Gastroesophageal sphincter (tissue), 4 donors: ENCODE measurements at regions not wholly inside any gene's neighbourhood (a gene's known extent, or its start where the extent isn't known, plus 50 kb on each side); places are given as distances from the start of the nearest gene placed in this dataset.

ENCODE experiments used
- ATAC-seq: fragments of 150-250 bp; one replicate; pipeline ENCODE4 v1.9.1; 2016; ENCODE audit warnings: mild to moderate bottlenecking, moderate library complexity
- H3K27ac ChIP-seq, 4 donors: fragments of 200-600 bp; sonication (generic) in 3 of 4; 1 replicate in 3 of 4; 2 replicates in 1 of 4; pipeline ENCODE4 v1.5.1; 2016 to 2019
- H3K27me3 ChIP-seq: fragments of 200-600 bp; sonication (generic); one replicate; pipeline ENCODE4 v1.5.1; 2019
- H3K36me3 ChIP-seq, 2 donors: fragments of 200-600 bp; sonication (generic); one replicate each; pipeline ENCODE4 v1.5.1; 2019; ENCODE audit warnings: control low read depth in 1 of 2
- H3K4me1 ChIP-seq, 3 donors: fragments of 200-600 bp; sonication (generic); 1 replicate in 2 of 3; 2 replicates in 1 of 3; pipeline ENCODE4 v1.5.1; 2016 to 2019; ENCODE audit warnings: control low read depth in 2 of 3
- H3K4me3 ChIP-seq, 2 donors: fragments of 200-600 bp; sonication (generic); one replicate each; pipeline ENCODE4 v1.5.1; 2019; ENCODE audit warnings: mild to moderate bottlenecking in 1 of 2, moderate library complexity in 1 of 2
- H3K9me3 ChIP-seq, 3 donors: fragments of 200-600 bp; sonication (generic); one replicate each; pipeline ENCODE4 v1.5.1; 2017 to 2019; ENCODE audit warnings: control low read depth in 2 of 3
- EP300 ChIP-seq: sonication (generic); formaldehyde crosslinking; IDR thresholded peaks from one replicate; pipeline ENCODE4 v1.6.1; 2017; ENCODE audit warnings: antibody characterized with exemption, mild to moderate bottlenecking
- POLR2A ChIP-seq, 2 donors: fragments of 450-650 bp; IDR thresholded peaks; one replicate each; pipeline ENCODE4 v1.6.1; 2017; ENCODE audit warnings: antibody characterized with exemption in 2 of 2, mild to moderate bottlenecking in 2 of 2, moderate library complexity in 1 of 2
- POLR2AphosphoS5 ChIP-seq: sonication (generic); formaldehyde crosslinking; IDR thresholded peaks from one replicate; pipeline ENCODE4 v1.6.1; 2017; ENCODE audit warnings: antibody characterized with exemption
- WGBS, 2 donors: methylation state at CpG; one replicate each; pipeline ENCODE4 v1.1.5; 2018; ENCODE audit warnings: low coverage in 1 of 2; 5-methylcytosine and 5-hydroxymethylcytosine counted together
- TF ChIP-seq, protein P1 (sequence below), 4 experiments: fragments of 200-600 bp in 2 of 4; fragments of 450-650 bp in 2 of 4; sonication (generic) in 1 of 4; IDR thresholded peaks; one replicate each; pipeline ENCODE4 v1.5.1; 2017 to 2019; ENCODE audit warnings: antibody characterized with exemption in 4 of 4, mild to moderate bottlenecking in 2 of 4, moderate library complexity in 2 of 4

DNA sequence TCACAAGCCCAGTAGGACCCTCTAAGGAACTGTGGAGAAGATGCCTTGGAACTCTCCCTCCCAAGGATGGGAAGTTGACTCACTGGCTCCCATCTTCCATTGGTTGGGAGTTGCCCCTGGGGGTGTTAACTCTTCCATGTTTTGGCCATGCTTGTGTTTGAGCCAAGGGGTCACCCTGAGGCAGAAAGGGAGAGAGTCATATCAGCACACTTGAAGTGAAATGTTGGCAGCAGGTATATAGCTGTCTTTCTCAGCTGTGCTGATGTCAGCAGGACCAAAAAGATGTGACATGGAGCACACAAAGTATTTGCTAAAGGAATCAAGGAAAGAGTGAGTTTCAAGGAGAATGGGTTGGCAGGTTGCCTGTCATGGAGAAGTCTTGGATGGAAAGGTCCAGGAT lies 359.4 kb downstream of the RPS24 start:
- Histone ChIP-seq H3K27ac (no peak overlapping the region), H3K36me3 (no peaks in the 10 kb centered on the region), H3K27me3 (no peaks in the 10 kb centered on the region), H3K4me1 (peaks cover 0 to 16% (median 0%) of the 10 kb centered on the region in 3 donors), H3K4me3 (no peak overlapping the region), H3K9me3 (no peaks in the 10 kb centered on the region)
- no peak for ATAC-seq
- TF ChIP-seq POLR2A (IDR thresholded peaks at IDR 0.05) = no peak
- TF ChIP-seq, protein P1, sequence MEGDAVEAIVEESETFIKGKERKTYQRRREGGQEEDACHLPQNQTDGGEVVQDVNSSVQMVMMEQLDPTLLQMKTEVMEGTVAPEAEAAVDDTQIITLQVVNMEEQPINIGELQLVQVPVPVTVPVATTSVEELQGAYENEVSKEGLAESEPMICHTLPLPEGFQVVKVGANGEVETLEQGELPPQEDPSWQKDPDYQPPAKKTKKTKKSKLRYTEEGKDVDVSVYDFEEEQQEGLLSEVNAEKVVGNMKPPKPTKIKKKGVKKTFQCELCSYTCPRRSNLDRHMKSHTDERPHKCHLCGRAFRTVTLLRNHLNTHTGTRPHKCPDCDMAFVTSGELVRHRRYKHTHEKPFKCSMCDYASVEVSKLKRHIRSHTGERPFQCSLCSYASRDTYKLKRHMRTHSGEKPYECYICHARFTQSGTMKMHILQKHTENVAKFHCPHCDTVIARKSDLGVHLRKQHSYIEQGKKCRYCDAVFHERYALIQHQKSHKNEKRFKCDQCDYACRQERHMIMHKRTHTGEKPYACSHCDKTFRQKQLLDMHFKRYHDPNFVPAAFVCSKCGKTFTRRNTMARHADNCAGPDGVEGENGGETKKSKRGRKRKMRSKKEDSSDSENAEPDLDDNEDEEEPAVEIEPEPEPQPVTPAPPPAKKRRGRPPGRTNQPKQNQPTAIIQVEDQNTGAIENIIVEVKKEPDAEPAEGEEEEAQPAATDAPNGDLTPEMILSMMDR (IDR thresholded peaks at IDR 0.05) = no peak
- no peak for TF ChIP-seq POLR2AphosphoS5
- no peak for TF ChIP-seq EP300

DNA sequence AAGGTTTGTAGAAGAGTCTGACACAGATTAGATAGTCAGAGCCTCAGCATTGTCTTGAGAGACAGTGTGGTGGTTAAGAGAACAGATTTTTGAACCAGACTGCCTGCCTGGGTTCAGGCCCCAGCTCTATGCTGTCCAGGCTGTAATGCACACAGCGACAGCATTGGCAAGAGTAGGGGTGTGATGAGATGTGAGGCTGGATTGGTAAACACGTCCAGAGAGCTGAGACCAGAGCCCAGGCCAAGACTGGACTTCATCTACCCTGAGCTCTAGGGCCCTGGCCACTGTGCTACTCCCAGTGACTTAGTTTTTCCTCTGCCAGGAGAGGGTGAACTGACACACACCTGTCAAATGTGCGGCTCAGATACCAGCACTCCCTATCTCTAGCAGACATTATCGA lies 360.4 kb downstream of the RPS24 start:
- no peaks in the 10 kb centered on the region for H3K9me3 ChIP-seq
- TF ChIP-seq EP300 (no peak), POLR2AphosphoS5 (no peak), POLR2A (IDR thresholded peaks at IDR 0.05) (no peak)
- TF ChIP-seq, protein P1 (IDR thresholded peaks at IDR 0.05) = no peak
- no peak for ATAC-seq
- 69 to 92% methylated on average over 2 to 4 of the region's 4 CpGs for WGBS, 2 donors
- H3K4me3 ChIP-seq = no peak overlapping the region
- no peaks in the 10 kb centered on the region for H3K27me3 ChIP-seq
- no peaks in the 10 kb centered on the region for H3K36me3 ChIP-seq
- peaks cover 0 to 16% (median 0%) of the 10 kb centered on the region in 3 donors for H3K4me1 ChIP-seq
- no peak overlapping the region for H3K27ac ChIP-seq

DNA sequence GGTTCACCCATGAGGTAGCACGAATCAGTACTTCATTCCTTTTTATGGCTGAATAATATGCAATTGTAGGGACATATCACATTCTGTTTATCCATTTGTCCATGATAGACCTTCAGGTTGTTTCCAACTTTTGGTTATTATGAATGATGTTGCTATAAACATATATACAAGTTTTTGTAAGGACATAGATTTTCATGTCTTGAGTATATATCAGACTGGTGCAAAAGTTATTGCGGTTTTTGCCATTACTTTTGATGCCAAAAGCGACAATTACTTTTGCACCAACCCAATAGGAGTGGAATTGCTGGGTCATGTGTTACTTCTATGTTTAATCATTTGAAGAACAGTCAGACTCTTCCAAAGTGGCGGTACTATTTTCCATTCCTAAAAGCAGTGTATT lies 361.5 kb downstream of the RPS24 start:
- H3K9me3 ChIP-seq = no peaks in the 10 kb centered on the region
- no peaks in the 10 kb centered on the region for H3K36me3 ChIP-seq
- H3K4me3 ChIP-seq = no peak overlapping the region
- WGBS, 2 donors = 94 to 96% methylated on average over 4 of the region's 4 CpGs
- no peak overlapping the region for H3K27ac ChIP-seq
- peaks cover 0 to 16% (median 0%) of the 10 kb centered on the region in 3 donors for H3K4me1 ChIP-seq
- no peaks in the 10 kb centered on the region for H3K27me3 ChIP-seq
- TF ChIP-seq POLR2A (IDR thresholded peaks at IDR 0.05) (no peak), EP300 (no peak), POLR2AphosphoS5 (no peak)
- TF ChIP-seq, protein P1 (IDR thresholded peaks at IDR 0.05) = no peak
- ATAC-seq = no peak

DNA sequence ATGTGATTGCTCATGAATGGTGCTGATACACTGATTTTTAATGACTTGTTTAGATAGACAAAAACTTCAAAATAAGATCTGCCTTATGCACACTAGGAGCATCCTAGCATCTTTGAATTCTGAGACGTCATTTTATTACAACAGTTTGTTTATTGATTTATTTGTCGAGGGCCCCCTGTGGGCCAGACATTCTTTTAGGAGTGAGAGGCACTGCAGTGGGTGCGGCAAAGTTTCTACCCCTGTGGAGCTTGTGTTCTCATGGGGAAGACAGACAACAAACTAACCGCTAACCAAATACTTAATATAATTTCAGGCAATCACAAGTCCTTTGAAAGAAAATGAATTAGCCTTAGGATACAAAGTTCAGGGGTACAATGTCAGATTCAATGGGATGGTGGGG lies 363.1 kb downstream of the RPS24 start:
- H3K36me3 ChIP-seq = no peaks in the 10 kb centered on the region
- H3K27me3 ChIP-seq = no peaks in the 10 kb centered on the region
- no peak for ATAC-seq
- TF ChIP-seq EP300 (no peak), POLR2A (IDR thresholded peaks at IDR 0.05) (no peak), POLR2AphosphoS5 (no peak)
- TF ChIP-seq, protein P1 (IDR thresholded peaks at IDR 0.05) = no peak
- peaks cover 0 to 22% (median 2%) of the 10 kb centered on the region in 3 donors for H3K4me1 ChIP-seq
- no peak overlapping the region for H3K27ac ChIP-seq
- H3K9me3 ChIP-seq = no peaks in the 10 kb centered on the region
- 73 to 74% methylated on average over 3 of the region's 4 CpGs for WGBS, 2 donors
- no peak overlapping the region for H3K4me3 ChIP-seq

DNA sequence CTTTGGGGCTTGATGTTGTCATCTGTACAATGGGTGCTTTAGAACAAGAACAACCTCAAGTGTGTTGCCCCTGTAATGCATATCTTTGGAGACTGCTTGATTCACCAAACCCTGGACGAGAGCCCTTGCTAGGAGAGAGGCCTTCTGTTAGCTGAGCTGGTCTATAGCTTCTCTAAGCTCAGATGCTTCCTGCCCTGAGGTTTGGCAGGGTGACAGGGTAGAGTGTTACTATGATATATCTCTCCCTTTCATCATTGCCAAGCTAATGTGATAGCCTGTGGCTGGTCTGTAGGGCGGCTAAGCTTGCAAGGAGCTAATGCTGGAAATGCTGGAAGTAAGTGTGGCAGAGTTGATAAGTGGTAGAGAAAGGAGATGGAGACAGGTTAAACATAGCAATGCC lies 364.1 kb downstream of the RPS24 start:
- TF ChIP-seq, protein P1 (IDR thresholded peaks at IDR 0.05) = no peak
- TF ChIP-seq EP300 = no peak
- TF ChIP-seq POLR2AphosphoS5 = no peak
- no peak for TF ChIP-seq POLR2A (IDR thresholded peaks at IDR 0.05)
- WGBS, 2 donors = no CpG with 5 or more reads among the region's 2 CpGs
- no peak overlapping the region for H3K4me3 ChIP-seq
- H3K36me3 ChIP-seq = no peaks in the 10 kb centered on the region
- H3K4me1 ChIP-seq = peaks cover 0 to 32% (median 6%) of the 10 kb centered on the region in 3 donors
- no peaks in the 10 kb centered on the region for H3K9me3 ChIP-seq
- H3K27me3 ChIP-seq = no peaks in the 10 kb centered on the region
- ATAC-seq = no peak
- H3K27ac ChIP-seq = no peak overlapping the region
